ENCODE measurements at regions not wholly inside any gene's neighbourhood (a gene's known extent, or its start where the extent isn't known, plus 50 kb on each side); places are given as distances from the start of the nearest gene placed in this dataset.

- intact Hi-C loops (cut with DNase I), result no loop called here
- no peaks in the 10 kb centered on the region for H3K27me3 ChIP-seq
- H3K27ac ChIP-seq, result no peak overlapping the region
- H3K4me1 ChIP-seq, result no peaks in the 10 kb centered on the region
- ATAC-seq, result no peak
- TF ChIP-seq POLR2A (IDR thresholded peaks at IDR 0.05), result no peak
- TF ChIP-seq CTCF (IDR thresholded peaks at IDR 0.05), result no peak
- no peak for DNase-seq
- no peaks in the 10 kb centered on the region for H3K9me3 ChIP-seq
- H3K36me3 ChIP-seq, result no peaks in the 10 kb centered on the region
- 84 to 89% (median 87%) methylated on average over 4 of the region's 4 CpGs for WGBS, 4 donors
- H3K4me3 ChIP-seq, result no peak overlapping the region
Observed at GRCh38 chr2:225226441-225226840, 173.1 kb upstream of the NYAP2 start.

GRCh38 chr2:225223301-225223700 lies 176.2 kb upstream of the NYAP2 start:
- Histone ChIP-seq H3K27me3 (no peaks in the 10 kb centered on the region), H3K9me3 (no peaks in the 10 kb centered on the region), H3K36me3 (no peaks in the 10 kb centered on the region), H3K27ac (no peak overlapping the region), H3K4me1 (no peaks in the 10 kb centered on the region), H3K4me3 (no peak overlapping the region)
- ATAC-seq (no peak), DNase-seq (no peak)
- TF ChIP-seq CTCF (IDR thresholded peaks at IDR 0.05) (no peak), POLR2A (IDR thresholded peaks at IDR 0.05) (no peak)
- intact Hi-C loops (cut with DNase I), result no loop called here

GRCh38 chr2:225207471-225207870 lies 165.2 kb upstream of the DOCK10 start:
- 59 to 81% (median 68%) methylated on average over 3 of the region's 3 CpGs for WGBS, 4 donors
- no peak overlapping the region for H3K4me3 ChIP-seq
- TF ChIP-seq CTCF (IDR thresholded peaks at IDR 0.05), result no peak
- no peak for TF ChIP-seq POLR2A (IDR thresholded peaks at IDR 0.05)
- DNase-seq (no peak), ATAC-seq (no peak)
- no peaks in the 10 kb centered on the region for H3K27me3 ChIP-seq
- H3K4me1 ChIP-seq, result no peaks in the 10 kb centered on the region
- no peak overlapping the region for H3K27ac ChIP-seq
- no peaks in the 10 kb centered on the region for H3K9me3 ChIP-seq
- intact Hi-C loops (cut with DNase I), result no loop called here
- H3K36me3 ChIP-seq, result no peaks in the 10 kb centered on the region

GRCh38 chr2:225207043-225207442 lies 164.8 kb upstream of the DOCK10 start:
- no peak for TF ChIP-seq CTCF (IDR thresholded peaks at IDR 0.05)
- TF ChIP-seq POLR2A (IDR thresholded peaks at IDR 0.05), result no peak

More at GRCh38 chr2:225207043-225207442, 164.8 kb upstream of the DOCK10 start:
- H3K9me3 ChIP-seq, result no peaks in the 10 kb centered on the region
- no peaks in the 10 kb centered on the region for H3K36me3 ChIP-seq
- H3K27me3 ChIP-seq, result no peaks in the 10 kb centered on the region
- H3K27ac ChIP-seq, result no peak overlapping the region
- ATAC-seq (no peak), DNase-seq (no peak)
- no peak overlapping the region for H3K4me3 ChIP-seq
- H3K4me1 ChIP-seq, result no peaks in the 10 kb centered on the region
- WGBS, 4 donors, result 69 to 80% (median 73%) methylated on average over 1 of the region's 1 CpG
- intact Hi-C loops (cut with DNase I), result no loop called here
